ENCODE measurements at regions not wholly inside any gene's neighbourhood (a gene's known extent, or its start where the extent isn't known, plus 50 kb on each side); places are given as distances from the start of the nearest gene placed in this dataset.
"Not testable (repeated sequence)": the region's sequence is repeated elsewhere in the genome, so short reads cannot be mapped to it uniquely, and the experiment has no call there.

DNA sequence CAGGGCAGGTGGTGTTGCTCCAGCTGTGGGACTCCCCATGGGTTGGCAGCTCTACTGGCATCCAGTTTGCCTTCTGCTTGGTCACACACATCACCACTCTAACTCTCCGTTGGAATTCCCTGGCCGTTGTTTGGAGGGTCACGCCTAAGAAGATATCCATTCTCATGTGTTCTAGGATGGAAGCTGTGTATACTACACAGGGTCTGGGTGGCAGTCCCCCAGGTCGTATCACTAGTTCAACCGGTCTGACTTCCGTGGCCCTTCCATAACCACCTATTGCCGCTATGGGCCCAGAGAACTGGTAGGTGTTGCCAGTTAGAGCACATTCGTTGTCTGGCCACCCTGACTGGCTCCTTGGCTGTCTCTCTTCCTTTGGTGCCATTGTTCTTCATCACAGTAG lies 456.3 kb downstream of the TMEM121 start:
- TF ChIP-seq, protein P1, sequence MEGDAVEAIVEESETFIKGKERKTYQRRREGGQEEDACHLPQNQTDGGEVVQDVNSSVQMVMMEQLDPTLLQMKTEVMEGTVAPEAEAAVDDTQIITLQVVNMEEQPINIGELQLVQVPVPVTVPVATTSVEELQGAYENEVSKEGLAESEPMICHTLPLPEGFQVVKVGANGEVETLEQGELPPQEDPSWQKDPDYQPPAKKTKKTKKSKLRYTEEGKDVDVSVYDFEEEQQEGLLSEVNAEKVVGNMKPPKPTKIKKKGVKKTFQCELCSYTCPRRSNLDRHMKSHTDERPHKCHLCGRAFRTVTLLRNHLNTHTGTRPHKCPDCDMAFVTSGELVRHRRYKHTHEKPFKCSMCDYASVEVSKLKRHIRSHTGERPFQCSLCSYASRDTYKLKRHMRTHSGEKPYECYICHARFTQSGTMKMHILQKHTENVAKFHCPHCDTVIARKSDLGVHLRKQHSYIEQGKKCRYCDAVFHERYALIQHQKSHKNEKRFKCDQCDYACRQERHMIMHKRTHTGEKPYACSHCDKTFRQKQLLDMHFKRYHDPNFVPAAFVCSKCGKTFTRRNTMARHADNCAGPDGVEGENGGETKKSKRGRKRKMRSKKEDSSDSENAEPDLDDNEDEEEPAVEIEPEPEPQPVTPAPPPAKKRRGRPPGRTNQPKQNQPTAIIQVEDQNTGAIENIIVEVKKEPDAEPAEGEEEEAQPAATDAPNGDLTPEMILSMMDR (IDR thresholded peaks at IDR 0.05), result no peak
- no peak overlapping the region for H3K4me3 ChIP-seq
- H3K27ac ChIP-seq, result no peak overlapping the region
- no peak for ATAC-seq (ENCODE audit: insufficient number of reproducible peaks, low FRiP score, low read depth)
- H3K9me3 ChIP-seq, result no peaks in the 10 kb centered on the region
- no peak for DNase-seq (ENCODE audit: low spot score)
- no peaks in the 10 kb centered on the region for H3K4me1 ChIP-seq (ENCODE audit: control insufficient read depth in 1 of 2, low read depth in 2 of 2)
- no peaks in the 10 kb centered on the region for H3K36me3 ChIP-seq
- no peaks in the 10 kb centered on the region for H3K27me3 ChIP-seq (replicated peaks; ENCODE audit: insufficient read depth)

DNA sequence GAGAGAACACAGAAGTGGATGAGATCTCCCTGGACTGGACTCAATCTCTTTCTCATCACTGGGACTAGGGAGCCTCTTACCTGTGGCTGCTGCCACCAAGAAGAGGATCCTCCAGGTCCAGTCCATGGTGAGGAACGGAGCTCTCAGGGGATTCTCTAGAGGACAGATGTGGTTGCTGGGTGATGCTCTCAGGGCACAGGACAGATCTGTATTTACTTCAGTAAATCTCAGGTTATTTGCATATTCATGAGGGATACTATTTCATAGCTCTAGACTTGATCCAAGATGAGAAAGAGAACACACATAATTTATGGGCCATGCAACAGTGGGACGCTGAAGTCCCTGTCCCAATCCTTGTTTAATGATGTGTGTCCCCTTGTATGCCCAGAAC lies 460.5 kb downstream of the TMEM121 start:
- Histone ChIP-seq H3K4me3 (no peak overlapping the region), H3K27ac (no peak overlapping the region), H3K36me3 (no peaks in the 10 kb centered on the region), H3K4me1 (ENCODE audit: control insufficient read depth in 1 of 2, low read depth in 2 of 2) (no peaks in the 10 kb centered on the region), H3K9me3 (no peaks in the 10 kb centered on the region), H3K27me3 (replicated peaks; ENCODE audit: insufficient read depth) (no peaks in the 10 kb centered on the region)
- no peak for DNase-seq (ENCODE audit: low spot score)
- no peak for ATAC-seq (ENCODE audit: insufficient number of reproducible peaks, low FRiP score, low read depth)
- TF ChIP-seq, protein P1 (IDR thresholded peaks at IDR 0.05), result no peak

DNA sequence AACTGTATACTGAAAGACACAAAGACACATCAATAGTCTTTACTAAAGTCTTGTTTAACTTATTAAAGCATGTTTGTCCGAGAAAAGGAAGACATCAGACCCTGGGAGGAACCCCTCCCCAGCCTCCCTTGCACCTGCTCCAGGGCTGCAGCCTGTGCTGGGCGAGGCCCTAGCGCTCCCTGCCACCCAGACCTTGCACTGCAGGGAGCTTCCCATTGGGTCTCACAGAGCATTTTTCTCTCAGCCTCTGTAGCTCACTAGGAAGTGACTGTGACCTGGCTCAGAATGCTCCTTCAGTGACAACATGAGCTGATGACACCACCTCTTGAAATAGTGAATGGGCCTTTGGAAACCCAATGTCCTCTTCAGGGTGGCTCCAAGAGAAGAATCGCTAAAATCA lies 461.2 kb downstream of the TMEM121 start:
- no peak overlapping the region for H3K4me3 ChIP-seq
- no peaks in the 10 kb centered on the region for H3K36me3 ChIP-seq
- TF ChIP-seq, protein P1 (IDR thresholded peaks at IDR 0.05), result no peak
- no peak overlapping the region for H3K27ac ChIP-seq
- ATAC-seq (ENCODE audit: insufficient number of reproducible peaks, low FRiP score, low read depth) (no peak), DNase-seq (ENCODE audit: low spot score) (no peak)
- no peaks in the 10 kb centered on the region for H3K27me3 ChIP-seq (replicated peaks; ENCODE audit: insufficient read depth)
- H3K9me3 ChIP-seq, result no peaks in the 10 kb centered on the region
- H3K4me1 ChIP-seq (ENCODE audit: control insufficient read depth in 1 of 2, low read depth in 2 of 2), result no peaks in the 10 kb centered on the region

DNA sequence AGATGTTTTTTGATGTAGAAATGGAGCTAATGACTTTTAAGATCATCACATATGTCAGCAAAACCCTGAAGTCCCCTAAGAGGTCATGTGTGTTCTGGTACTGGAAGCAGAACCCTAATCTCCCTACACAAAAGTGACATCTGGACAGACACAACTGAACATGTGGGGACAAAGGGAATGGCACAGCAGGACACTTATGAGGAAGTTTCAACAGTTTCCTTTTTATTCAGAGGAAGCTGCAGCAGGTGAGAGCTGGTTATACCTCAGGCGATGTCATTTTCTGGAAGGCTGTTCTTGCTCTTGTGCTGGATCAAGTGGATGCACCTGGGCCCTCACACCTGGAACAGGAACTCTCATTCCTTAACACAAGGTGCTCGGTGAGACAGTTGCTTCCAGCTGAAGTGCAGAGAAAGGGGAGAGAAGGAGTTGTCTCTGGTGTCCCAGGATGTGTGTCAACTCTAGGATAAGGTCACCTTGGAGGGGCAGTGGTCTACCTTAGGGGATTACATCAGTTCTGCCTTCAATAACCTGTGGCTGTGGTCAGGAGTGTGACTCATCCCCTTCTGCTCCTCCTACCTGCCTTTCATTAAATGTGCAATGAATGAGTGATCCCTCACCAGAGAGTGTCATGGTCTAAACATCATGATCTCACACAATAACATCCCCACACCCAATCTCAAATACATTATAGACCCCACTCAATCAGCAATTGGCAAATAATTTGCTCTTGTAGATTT lies 463.4 kb downstream of the TMEM121 start:
- DNase-seq (ENCODE audit: low spot score), result no peak

DNA sequence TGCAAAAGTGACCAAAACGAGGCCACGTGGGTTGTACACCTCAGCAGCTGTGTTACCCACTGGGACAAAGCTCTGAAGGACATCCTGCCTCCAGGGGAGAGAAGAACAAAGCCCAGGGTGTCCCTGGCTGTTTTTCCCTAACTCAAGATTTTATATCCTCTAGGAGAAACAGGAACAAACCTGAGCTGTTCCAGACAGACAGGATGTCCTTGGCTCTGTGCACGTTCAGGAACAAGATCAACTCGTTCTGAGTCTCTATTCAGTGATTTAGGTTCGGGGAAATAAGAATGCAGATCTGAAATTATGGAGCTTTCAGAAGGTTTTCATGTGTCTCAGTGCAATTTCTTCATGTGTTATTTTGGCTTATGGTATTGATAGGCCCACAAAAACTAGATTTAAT lies 465.3 kb downstream of the TMEM121 start:
- H3K9me3 ChIP-seq; ATAC-seq (ENCODE audit: insufficient number of reproducible peaks, low FRiP score, low read depth); H3K36me3 ChIP-seq; H3K27me3 ChIP-seq (replicated peaks; ENCODE audit: insufficient read depth); H3K4me3 ChIP-seq; DNase-seq (ENCODE audit: low spot score); H3K27ac ChIP-seq; H3K4me1 ChIP-seq (ENCODE audit: control insufficient read depth in 1 of 2, low read depth in 2 of 2): not testable (repeated sequence)

More for the DNA sequence above, 463.4 kb downstream of the TMEM121 start:
- no peak overlapping the region for H3K4me3 ChIP-seq
- H3K27me3 ChIP-seq (replicated peaks; ENCODE audit: insufficient read depth), result no peaks in the 10 kb centered on the region
- no peaks in the 10 kb centered on the region for H3K36me3 ChIP-seq
- no peak overlapping the region for H3K27ac ChIP-seq
- TF ChIP-seq, protein P1 (IDR thresholded peaks at IDR 0.05), result no peak
- no peak for ATAC-seq (ENCODE audit: insufficient number of reproducible peaks, low FRiP score, low read depth)
- H3K9me3 ChIP-seq, result no peaks in the 10 kb centered on the region
- no peaks in the 10 kb centered on the region for H3K4me1 ChIP-seq (ENCODE audit: control insufficient read depth in 1 of 2, low read depth in 2 of 2)

DNA sequence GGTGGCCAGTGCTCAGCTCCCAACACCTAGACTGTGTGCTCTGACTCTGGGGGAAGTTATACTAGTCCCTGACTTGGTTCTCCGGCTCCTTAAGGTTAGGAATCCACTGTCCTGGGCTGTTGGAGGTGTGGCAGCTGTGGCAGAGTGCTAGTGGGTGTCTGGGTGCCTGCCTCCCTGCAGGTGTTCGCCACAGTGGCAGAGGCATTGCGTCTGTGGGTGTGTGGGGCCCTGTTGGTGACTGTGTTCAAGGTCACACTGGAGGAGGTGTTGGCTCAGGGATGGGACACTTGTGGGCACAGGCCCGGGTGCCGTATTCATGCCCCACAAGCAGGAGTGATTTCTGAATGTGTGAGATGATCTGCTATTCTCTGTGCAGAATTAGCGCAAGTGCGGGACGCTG lies 467.4 kb downstream of the TMEM121 start:
- DNase-seq (ENCODE audit: low spot score), result no peak
- Histone ChIP-seq H3K4me1 (ENCODE audit: control insufficient read depth in 1 of 2, low read depth in 2 of 2) (no peaks in the 10 kb centered on the region), H3K27me3 (replicated peaks; ENCODE audit: insufficient read depth) (no peaks in the 10 kb centered on the region), H3K36me3 (no peaks in the 10 kb centered on the region), H3K4me3 (no peak overlapping the region), H3K27ac (no peak overlapping the region), H3K9me3 (no peaks in the 10 kb centered on the region)
- no peak for ATAC-seq (ENCODE audit: insufficient number of reproducible peaks, low FRiP score, low read depth)
- TF ChIP-seq, protein P1 (IDR thresholded peaks at IDR 0.05), result no peak

DNA sequence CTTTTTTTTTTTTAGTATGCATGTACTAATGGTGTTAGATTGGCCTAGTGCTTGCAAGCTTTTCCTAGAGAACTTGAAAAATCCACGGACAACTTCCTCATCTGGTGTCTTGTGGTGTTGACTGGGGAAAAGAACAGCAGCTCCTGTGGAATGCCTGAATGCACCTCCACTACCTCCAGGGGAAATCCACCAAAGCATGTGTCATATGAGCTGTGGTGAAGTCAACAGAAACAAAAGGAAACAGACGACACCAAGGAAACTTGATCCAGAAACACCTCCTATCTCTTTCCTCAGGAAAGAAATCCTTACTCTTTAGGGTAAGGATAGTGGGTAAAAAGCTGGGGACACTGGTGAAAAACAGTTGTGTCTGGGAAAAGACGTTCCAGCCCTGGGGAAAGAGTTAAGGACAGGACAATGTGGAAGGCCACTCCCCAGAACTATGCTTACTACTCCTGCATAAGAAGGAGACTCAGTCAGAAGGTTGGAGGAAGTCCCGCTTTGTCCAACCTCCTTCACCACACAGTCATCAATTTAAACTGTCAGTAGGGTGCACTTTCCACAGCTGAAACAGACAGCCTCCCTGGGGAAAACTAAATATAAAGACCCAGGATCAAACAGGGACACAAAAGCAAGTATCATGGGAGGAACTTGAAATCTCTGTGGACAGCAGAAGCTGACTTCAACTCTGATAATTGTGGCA lies 468.8 kb downstream of the TMEM121 start:
- DNase-seq (ENCODE audit: low spot score); H3K27ac ChIP-seq; H3K36me3 ChIP-seq; H3K4me3 ChIP-seq; H3K4me1 ChIP-seq (ENCODE audit: control insufficient read depth in 1 of 2, low read depth in 2 of 2); H3K27me3 ChIP-seq (replicated peaks; ENCODE audit: insufficient read depth); H3K9me3 ChIP-seq; ATAC-seq (ENCODE audit: insufficient number of reproducible peaks, low FRiP score, low read depth): not testable (repeated sequence)

DNA sequence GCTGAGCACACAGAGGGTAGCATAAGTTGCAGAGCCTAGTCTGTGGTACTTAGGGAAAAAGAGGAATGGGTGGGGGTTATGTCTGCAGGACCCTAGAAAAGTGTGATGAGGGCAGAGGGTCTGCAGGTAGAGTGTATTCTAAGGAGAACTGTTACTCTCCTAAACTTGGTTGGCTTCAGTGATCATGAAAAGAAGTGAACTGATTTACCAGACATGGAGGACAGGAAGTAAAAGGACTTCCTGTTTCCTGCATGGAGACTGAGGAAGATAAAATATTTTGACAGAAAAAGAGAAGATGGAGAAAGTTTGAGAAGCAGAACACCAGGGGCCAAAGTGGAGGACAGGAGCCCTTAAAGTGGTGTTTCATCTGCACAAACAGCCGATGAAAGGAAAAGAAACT lies 472.2 kb downstream of the TMEM121 start:
- not testable (repeated sequence) for H3K36me3 ChIP-seq; ATAC-seq (ENCODE audit: insufficient number of reproducible peaks, low FRiP score, low read depth); DNase-seq (ENCODE audit: low spot score); H3K4me1 ChIP-seq (ENCODE audit: control insufficient read depth in 1 of 2, low read depth in 2 of 2); H3K27me3 ChIP-seq (replicated peaks; ENCODE audit: insufficient read depth); H3K9me3 ChIP-seq; H3K4me3 ChIP-seq; H3K27ac ChIP-seq
